ENCODE measurements at regions not wholly inside any gene's neighbourhood (a gene's known extent, or its start where the extent isn't known, plus 50 kb on each side); places are given as distances from the start of the nearest gene placed in this dataset.

GRCh38 chr5:17761326-17761725, 127.1 kb downstream of the TAF11L14 start:
- DNase-seq (ENCODE audit: low read depth), result no peak

- DNase-seq (ENCODE audit: low read depth), result no peak
Observed at GRCh38 chr5:17763301-17763700, 129.0 kb downstream of the TAF11L14 start.

- no peak for DNase-seq (ENCODE audit: low read depth)
Observed at GRCh38 chr5:17766031-17766430, 131.8 kb downstream of the TAF11L14 start.

GRCh38 chr5:17769277-17769676, 135.0 kb downstream of the TAF11L14 start:
- DNase-seq (ENCODE audit: low read depth), result no peak

GRCh38 chr5:17772232-17772631, 138.0 kb downstream of the TAF11L14 start:
- no peak for DNase-seq (ENCODE audit: low read depth)

GRCh38 chr5:17785774-17786173, 151.5 kb downstream of the TAF11L14 start:
- no peak for DNase-seq (ENCODE audit: low read depth)

GRCh38 chr5:17788351-17788750, 154.1 kb downstream of the TAF11L14 start:
- DNase-seq (ENCODE audit: low read depth), result no peak

- no peak for DNase-seq (ENCODE audit: low read depth)
Observed at GRCh38 chr5:17794201-17794600, 159.9 kb downstream of the TAF11L14 start.

GRCh38 chr5:17794815-17795214, 160.6 kb downstream of the TAF11L14 start:
- DNase-seq (ENCODE audit: low read depth), result no peak

- no peak for DNase-seq (ENCODE audit: low read depth)
Observed at GRCh38 chr5:17796142-17796541, 161.9 kb downstream of the TAF11L14 start.

GRCh38 chr5:17796757-17797396, 162.6 kb downstream of the TAF11L14 start:
- DNase-seq (ENCODE audit: low read depth), result no peak

GRCh38 chr5:17799521-17799920, 165.3 kb downstream of the TAF11L14 start:
- DNase-seq (ENCODE audit: low read depth), result no peak

- no peak for DNase-seq (ENCODE audit: low read depth)
Observed at GRCh38 chr5:17801595-17801994, 167.3 kb downstream of the TAF11L14 start.

- no peak for DNase-seq (ENCODE audit: low read depth)
Observed at GRCh38 chr5:17802256-17802655, 168.0 kb downstream of the TAF11L14 start.

GRCh38 chr5:17803971-17804370, 169.7 kb downstream of the TAF11L14 start:
- no peak for DNase-seq (ENCODE audit: low read depth)

- no peak for DNase-seq (ENCODE audit: low read depth)
Observed at GRCh38 chr5:17805227-17805825, 171.1 kb downstream of the TAF11L14 start.

GRCh38 chr5:17806818-17807468, 172.7 kb downstream of the TAF11L14 start:
- DNase-seq (ENCODE audit: low read depth), result no peak

GRCh38 chr5:17808566-17808965, 174.3 kb downstream of the TAF11L14 start:
- DNase-seq (ENCODE audit: low read depth), result no peak

- no peak for DNase-seq (ENCODE audit: low read depth)
Observed at GRCh38 chr5:17810734-17811133, 176.5 kb downstream of the TAF11L14 start.

GRCh38 chr5:17813214-17813613, 179.0 kb downstream of the TAF11L14 start:
- DNase-seq (ENCODE audit: low read depth), result peak; percentile 72

GRCh38 chr5:17816505-17816904, 182.2 kb downstream of the TAF11L14 start:
- no peak for DNase-seq (ENCODE audit: low read depth)

- DNase-seq (ENCODE audit: low read depth), result peak; percentile 58
Observed at GRCh38 chr5:17816944-17817343, 182.7 kb downstream of the TAF11L14 start.

- peak; percentile 59 for DNase-seq (ENCODE audit: low read depth)
Observed at GRCh38 chr5:17817990-17818389, 183.7 kb downstream of the TAF11L14 start.

- DNase-seq (ENCODE audit: low read depth), result peak; percentile 81
Observed at GRCh38 chr5:17819783-17820182, 185.5 kb downstream of the TAF11L14 start.

Data from HS-27A (cell line).